Adrenal gland (tissue), 9 donors: ENCODE measurements at regions not wholly inside any gene's neighbourhood (a gene's known extent, or its start where the extent isn't known, plus 50 kb on each side); places are given as distances from the start of the nearest gene placed in this dataset.

Experiments used
- DNase-seq, 7 donors: peaks; one replicate each; pipeline ENCODE4 v3.0.0-alpha.2; 2019 to 2020
- H3K27ac ChIP-seq, 5 donors: fragments of 200-600 bp; sonication (generic) in 4 of 5; 1 replicate in 3 of 5; 2 replicates in 2 of 5; pipeline versions ENCODE4 v1.5.1 to v1.8.0; 2016 to 2020; ENCODE audit warnings: mild to moderate bottlenecking in 1 of 5
- H3K27me3 ChIP-seq: fragments of 200-600 bp; 2 replicates; pipeline ENCODE4 v1.8.0; 2021
- H3K36me3 ChIP-seq, 2 donors: fragments of 200-600 bp; replicated peaks in 1 of 2; 1 replicate in 1 of 2; 2 replicates in 1 of 2; pipeline versions ENCODE4 v1.5.1 to v1.8.0; 2018 to 2022
- H3K4me1 ChIP-seq, 2 donors: fragments of 200-600 bp; replicated peaks in 1 of 2; 1 replicate in 1 of 2; 2 replicates in 1 of 2; pipeline versions ENCODE4 v1.5.1 to v1.8.0; 2018 to 2021
- H3K4me3 ChIP-seq, 4 donors: fragments of 200-600 bp; sonication (generic) in 3 of 4; one replicate each; pipeline ENCODE4 v1.5.1; 2016 to 2018
- H3K9me3 ChIP-seq, 3 donors: fragments of 200-600 bp; sonication (generic) in 1 of 3; replicated peaks in 1 of 3; 1 replicate in 2 of 3; 2 replicates in 1 of 3; pipeline versions ENCODE4 v1.5.1 to v1.8.0; 2016 to 2021
- CTCF ChIP-seq, 6 experiments: fragments of 450-650 bp in 4 of 6; fragments of 200-600 bp in 2 of 6; sonication (generic) in 1 of 6; IDR thresholded peaks; 1 replicate in 5 of 6; 2 replicates in 1 of 6; pipeline versions ENCODE4 v1.5.1 to v1.8.0; 2016 to 2021; ENCODE audit warnings: antibody characterized with exemption in 6 of 6, mild to moderate bottlenecking in 2 of 6, moderate library complexity in 1 of 6
- POLR2A ChIP-seq, 2 donors: fragments of 450-650 bp; IDR thresholded peaks; one replicate each; pipeline ENCODE4 v1.6.1; 2017; ENCODE audit warnings: antibody characterized with exemption in 2 of 2, mild to moderate bottlenecking in 2 of 2, moderate library complexity in 1 of 2
- WGBS, 4 donors: extraction: QIAGEN DNeasy Blood & Tissue Kit in 2 of 4; methylation state at CpG; one replicate each; pipeline versions ENCODE4 v1.1.5 to v1.1.7; 2013 to 2017; 5-methylcytosine and 5-hydroxymethylcytosine counted together
- intact Hi-C, 2 donors: fragments of 100-400 bp; cut with DNase I; formaldehyde crosslinking; loops; one replicate each; pipeline versions ENCODE4 v1.14.1 to v1.15.0; 2022 to 2023
- donor health status: healthy with polysubstance abuse.
- donor health status: Bipolar disorder and iron deficiency.
- donor health status: DM: yes; HTN: yes; CAD: no.
- donor health status: DM: no; HTN: no; CAD: no.
- donor health status: DM: no; HTN: no; CAD: no.

- DNase-seq: no peak
- H3K4me3 ChIP-seq: no peak overlapping the region
- TF ChIP-seq CTCF (IDR thresholded peaks at IDR 0.05) (no peak), POLR2A (IDR thresholded peaks at IDR 0.05) (no peak)
- no peaks in the 10 kb centered on the region for H3K9me3 ChIP-seq
- intact Hi-C loops: no loop called here
- H3K27me3 ChIP-seq: no peaks in the 10 kb centered on the region
- H3K4me1 ChIP-seq: no peaks in the 10 kb centered on the region
- no peaks in the 10 kb centered on the region for H3K36me3 ChIP-seq
- H3K27ac ChIP-seq: no peak overlapping the region
- WGBS, 4 donors: 23 to 61% (median 31%) methylated on average over 11 to 18 of the region's 18 CpGs
These were observed 67.2 kb downstream of the SPATA19 start for GRCh38 chr11:133778161-133778560.

- no peak overlapping the region for H3K4me3 ChIP-seq
- H3K27ac ChIP-seq: no peak overlapping the region
- intact Hi-C loops: no loop called here
- H3K9me3 ChIP-seq: no peaks in the 10 kb centered on the region
- TF ChIP-seq CTCF (IDR thresholded peaks at IDR 0.05): no peak
- no peak for TF ChIP-seq POLR2A (IDR thresholded peaks at IDR 0.05)
- 40 to 53% (median 45%) methylated on average over 10 to 11 of the region's 11 CpGs for WGBS, 4 donors
- H3K36me3 ChIP-seq: no peaks in the 10 kb centered on the region
- no peaks in the 10 kb centered on the region for H3K4me1 ChIP-seq
- no peak for DNase-seq
- no peaks in the 10 kb centered on the region for H3K27me3 ChIP-seq
These were observed 68.5 kb downstream of the SPATA19 start for GRCh38 chr11:133776671-133777367.

- TF ChIP-seq POLR2A (IDR thresholded peaks at IDR 0.05): no peak
- no peak for TF ChIP-seq CTCF (IDR thresholded peaks at IDR 0.05)
- intact Hi-C loops: no loop called here
- 42 to 57% (median 53%) methylated on average over 1 of the region's 1 CpG for WGBS, 4 donors
- H3K27ac ChIP-seq: no peak overlapping the region
- H3K36me3 ChIP-seq: no peaks in the 10 kb centered on the region
- DNase-seq: no peak
- no peaks in the 10 kb centered on the region for H3K27me3 ChIP-seq
- H3K4me3 ChIP-seq: no peak overlapping the region
- no peaks in the 10 kb centered on the region for H3K9me3 ChIP-seq
- H3K4me1 ChIP-seq: no peaks in the 10 kb centered on the region
These were observed 82.8 kb downstream of the SPATA19 start for GRCh38 chr11:133762538-133762937.

GRCh38 chr11:133753150-133753549 lies 92.2 kb downstream of the SPATA19 start:
- H3K4me3 ChIP-seq: no peak overlapping the region
- no peaks in the 10 kb centered on the region for H3K27me3 ChIP-seq
- 59 to 80% (median 75%) methylated on average over 7 to 10 of the region's 10 CpGs for WGBS, 4 donors
- H3K36me3 ChIP-seq: no peaks in the 10 kb centered on the region
- H3K27ac ChIP-seq: no peak overlapping the region
- no peaks in the 10 kb centered on the region for H3K9me3 ChIP-seq
- intact Hi-C loops: no loop called here
- DNase-seq: no peak
- H3K4me1 ChIP-seq: no peaks in the 10 kb centered on the region
- TF ChIP-seq POLR2A (IDR thresholded peaks at IDR 0.05) (no peak), CTCF (IDR thresholded peaks at IDR 0.05) (no peak)
